ENCODE measurements at regions not wholly inside any gene's neighbourhood (a gene's known extent, or its start where the extent isn't known, plus 50 kb on each side); places are given as distances from the start of the nearest gene placed in this dataset.
"Not testable (repeated sequence)": the region's sequence is repeated elsewhere in the genome, so short reads cannot be mapped to it uniquely, and the experiment has no call there.

- H3K4me1 Mint-ChIP-seq = peaks cover 4% of the 10 kb centered on the region
- H3K4me3 Mint-ChIP-seq = no peak overlapping the region
- no peak for DNase-seq (ENCODE audit: low spot score in 2 of 2, unreplicated experiment in 2 of 2)
- H3K9me3 Mint-ChIP-seq = no peaks in the 10 kb centered on the region
- TF ChIP-seq, protein P1, sequence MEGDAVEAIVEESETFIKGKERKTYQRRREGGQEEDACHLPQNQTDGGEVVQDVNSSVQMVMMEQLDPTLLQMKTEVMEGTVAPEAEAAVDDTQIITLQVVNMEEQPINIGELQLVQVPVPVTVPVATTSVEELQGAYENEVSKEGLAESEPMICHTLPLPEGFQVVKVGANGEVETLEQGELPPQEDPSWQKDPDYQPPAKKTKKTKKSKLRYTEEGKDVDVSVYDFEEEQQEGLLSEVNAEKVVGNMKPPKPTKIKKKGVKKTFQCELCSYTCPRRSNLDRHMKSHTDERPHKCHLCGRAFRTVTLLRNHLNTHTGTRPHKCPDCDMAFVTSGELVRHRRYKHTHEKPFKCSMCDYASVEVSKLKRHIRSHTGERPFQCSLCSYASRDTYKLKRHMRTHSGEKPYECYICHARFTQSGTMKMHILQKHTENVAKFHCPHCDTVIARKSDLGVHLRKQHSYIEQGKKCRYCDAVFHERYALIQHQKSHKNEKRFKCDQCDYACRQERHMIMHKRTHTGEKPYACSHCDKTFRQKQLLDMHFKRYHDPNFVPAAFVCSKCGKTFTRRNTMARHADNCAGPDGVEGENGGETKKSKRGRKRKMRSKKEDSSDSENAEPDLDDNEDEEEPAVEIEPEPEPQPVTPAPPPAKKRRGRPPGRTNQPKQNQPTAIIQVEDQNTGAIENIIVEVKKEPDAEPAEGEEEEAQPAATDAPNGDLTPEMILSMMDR (IDR thresholded peaks at IDR 0.05; ENCODE audit: unreplicated experiment) = no peak
- no peak overlapping the region for H3K27ac Mint-ChIP-seq
- no peaks in the 10 kb centered on the region for H3K36me3 Mint-ChIP-seq
- H3K27me3 Mint-ChIP-seq (ENCODE audit: low read depth) = no peaks in the 10 kb centered on the region
These were observed 171.1 kb upstream of the KLF6 start for GRCh38 chr10:3955955-3956617.

DNA sequence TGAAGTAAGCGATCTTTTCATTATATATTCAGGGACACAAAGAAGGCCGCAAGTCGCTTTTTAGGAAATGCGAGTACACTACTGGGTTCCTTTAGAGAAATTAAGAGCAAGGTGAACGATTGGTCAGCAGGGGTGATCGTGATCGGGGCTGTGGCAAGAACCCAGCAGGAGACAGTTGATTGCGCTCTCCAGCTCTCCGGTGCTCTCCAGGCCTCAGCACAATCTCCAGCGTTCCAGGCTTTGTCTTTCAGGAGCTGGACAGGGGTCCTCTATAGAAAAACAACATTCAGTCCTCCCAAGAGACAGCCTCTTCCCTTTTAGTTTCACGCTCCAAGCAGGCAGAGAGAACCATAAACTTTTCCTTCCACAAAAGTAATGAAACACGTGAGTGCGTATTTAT lies 170.5 kb upstream of the KLF6 start:
- no peak for DNase-seq (ENCODE audit: low spot score in 2 of 2, unreplicated experiment in 2 of 2)
- Mint-ChIP-seq H3K9me3 (no peaks in the 10 kb centered on the region), H3K36me3 (no peaks in the 10 kb centered on the region), H3K27me3 (ENCODE audit: low read depth) (no peaks in the 10 kb centered on the region), H3K4me1 (peaks cover 4% of the 10 kb centered on the region), H3K27ac (peak overlapping the region; percentile 52), H3K4me3 (no peak overlapping the region)
- TF ChIP-seq, protein P1 (IDR thresholded peaks at IDR 0.05; ENCODE audit: unreplicated experiment) = no peak

DNA sequence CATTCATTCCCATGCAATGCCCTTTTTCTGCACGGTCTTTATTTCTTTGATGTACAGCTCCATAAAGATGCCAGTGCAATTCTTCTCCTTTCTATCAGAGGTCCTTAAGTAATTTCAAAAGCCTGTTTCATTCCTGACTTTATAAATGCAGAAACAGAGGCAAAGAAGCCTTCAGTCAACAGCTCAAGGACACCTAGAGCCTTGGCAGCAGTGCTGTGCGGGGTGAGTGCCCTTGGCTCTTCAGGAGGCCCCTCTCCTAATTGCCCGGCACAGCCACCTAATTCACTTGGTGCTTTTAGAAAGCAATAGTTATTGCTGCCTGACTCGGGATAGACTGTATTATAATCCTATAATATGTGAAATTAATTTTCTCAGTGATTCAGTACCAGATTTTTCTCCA lies 169.6 kb upstream of the KLF6 start:
- no peak for DNase-seq (ENCODE audit: low spot score in 2 of 2, unreplicated experiment in 2 of 2)
- H3K27me3 Mint-ChIP-seq (ENCODE audit: low read depth) = no peaks in the 10 kb centered on the region
- TF ChIP-seq, protein P1 (IDR thresholded peaks at IDR 0.05; ENCODE audit: unreplicated experiment) = no peak
- no peaks in the 10 kb centered on the region for H3K9me3 Mint-ChIP-seq
- H3K4me1 Mint-ChIP-seq = peaks cover 4% of the 10 kb centered on the region
- no peak overlapping the region for H3K27ac Mint-ChIP-seq
- H3K36me3 Mint-ChIP-seq = no peaks in the 10 kb centered on the region
- H3K4me3 Mint-ChIP-seq = no peak overlapping the region

GRCh38 chr10:3954007-3954406 lies 169.0 kb upstream of the KLF6 start:
- not testable (repeated sequence) for H3K27me3 Mint-ChIP-seq (ENCODE audit: low read depth); H3K9me3 Mint-ChIP-seq; DNase-seq (ENCODE audit: low spot score in 2 of 2, unreplicated experiment in 2 of 2); H3K36me3 Mint-ChIP-seq; H3K27ac Mint-ChIP-seq; H3K4me3 Mint-ChIP-seq; H3K4me1 Mint-ChIP-seq

- DNase-seq (ENCODE audit: low spot score in 2 of 2, unreplicated experiment in 2 of 2) = no peak
- Mint-ChIP-seq H3K36me3 (no peaks in the 10 kb centered on the region), H3K27ac (peak overlapping the region; percentile 25)
These were observed 167.0 kb upstream of the KLF6 start for GRCh38 chr10:3951993-3952392.

DNA sequence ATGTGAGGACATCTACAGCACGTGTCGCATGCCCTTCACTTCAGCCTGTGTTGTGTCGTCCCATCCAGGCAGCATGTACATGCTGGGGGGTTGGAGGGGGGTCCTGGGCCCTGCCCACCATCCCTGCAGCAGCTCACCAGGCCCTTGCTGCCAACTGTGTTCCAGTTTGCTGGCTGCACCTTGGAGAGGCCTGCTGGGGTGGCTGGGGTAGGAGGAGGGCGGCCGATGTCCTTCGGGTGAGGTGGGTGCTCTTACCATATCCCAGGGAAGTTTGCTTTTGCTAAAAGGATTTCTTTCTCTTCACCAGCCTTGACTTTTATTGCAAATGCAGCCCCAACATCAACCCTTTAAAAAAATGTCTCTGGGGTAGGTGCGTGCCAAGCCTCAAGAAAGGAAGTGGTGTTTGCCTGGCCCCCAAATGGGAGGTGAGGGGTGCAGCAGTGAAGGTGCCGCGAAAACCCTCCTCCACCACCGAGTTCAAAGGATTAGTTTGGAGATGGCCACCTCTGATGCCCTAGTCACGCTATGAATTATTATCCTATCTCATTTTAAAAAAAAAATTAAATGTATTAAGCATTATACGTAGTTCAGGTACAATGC lies 165.8 kb upstream of the KLF6 start:
- peaks cover 12% of the 10 kb centered on the region for H3K4me1 Mint-ChIP-seq
- H3K4me3 Mint-ChIP-seq = no peak overlapping the region
- TF ChIP-seq, protein P1 (IDR thresholded peaks at IDR 0.05; ENCODE audit: unreplicated experiment) = no peak

More at GRCh38 chr10:3951993-3952392, 167.0 kb upstream of the KLF6 start:
- no peaks in the 10 kb centered on the region for H3K9me3 Mint-ChIP-seq
- TF ChIP-seq, protein P1 (IDR thresholded peaks at IDR 0.05; ENCODE audit: unreplicated experiment) = no peak
- H3K27me3 Mint-ChIP-seq (ENCODE audit: low read depth) = no peaks in the 10 kb centered on the region
- H3K4me1 Mint-ChIP-seq = peaks cover 4% of the 10 kb centered on the region
- H3K4me3 Mint-ChIP-seq = no peak overlapping the region

More for the DNA sequence above, 165.8 kb upstream of the KLF6 start:
- Mint-ChIP-seq H3K27ac (no peak overlapping the region), H3K36me3 (no peaks in the 10 kb centered on the region), H3K9me3 (no peaks in the 10 kb centered on the region), H3K27me3 (ENCODE audit: low read depth) (no peaks in the 10 kb centered on the region)
- DNase-seq (ENCODE audit: low spot score in 2 of 2, unreplicated experiment in 2 of 2) = no peak
